OCI-LY7 (cell line): ENCODE measurements at regions not wholly inside any gene's neighbourhood (a gene's known extent, or its start where the extent isn't known, plus 50 kb on each side); places are given as distances from the start of the nearest gene placed in this dataset.

Experiments
- BruUV-seq: library from RNA; stranded (reverse); fragments of 400-500 nt; replicated peaks from 2 replicates; lab custom pipeline; 2021; lab: Mats Ljungman, UMichigan
- CTCF ChIA-PET: fragments of 300-600 bp; sonication (Branson Sonifier 250); formaldehyde crosslinking; loops from one replicate; lab custom pipeline; 2022; ENCODE audit warnings: antibody characterized with exemption; ENCODE audit not compliant: unreplicated experiment; lab: Charles Lee
- POLR2A ChIA-PET: fragments of 300-600 bp; sonication (Branson Sonifier 250); formaldehyde crosslinking; loops from one replicate; lab custom pipeline; 2022; ENCODE audit warnings: antibody characterized with exemption; lab: Charles Lee
- DNase-seq: peaks from one replicate; pipeline ENCODE4 v3.0.0-alpha.2; 2015; ENCODE audit warnings: low spot score
- H2AFZ ChIP-seq: fragments of 200-600 bp; sonication (generic), shearing (Covaris generic); 2 replicates; pipeline ENCODE4 v1.6.1; 2014; ENCODE audit warnings: mild to moderate bottlenecking, antibody characterized with exemption, low read length, moderate library complexity
- H3K27ac ChIP-seq: fragments of 200-600 bp; sonication (generic); 2 replicates; pipeline ENCODE4 v1.5.1; 2014; ENCODE audit warnings: mixed run types, low read depth, mild to moderate bottlenecking, moderate library complexity, low read length, inconsistent platforms; ENCODE audit not compliant: poor library complexity, severe bottlenecking
- H3K36me3 ChIP-seq: fragments of 200-600 bp; sonication (generic); 2 replicates; pipeline ENCODE4 v1.6.1; 2014; ENCODE audit warnings: mild to moderate bottlenecking, antibody characterized with exemption, low read length, moderate library complexity, mixed read lengths; ENCODE audit not compliant: insufficient read depth
- H3K4me1 ChIP-seq: fragments of 200-600 bp; sonication (generic); 2 replicates; pipeline ENCODE4 v1.5.1; 2014; ENCODE audit warnings: mild to moderate bottlenecking, low read length; ENCODE audit not compliant: insufficient read depth, poor library complexity, severe bottlenecking
- H3K4me2 ChIP-seq: fragments of 200-600 bp; sonication (generic); 2 replicates; pipeline ENCODE4 v1.6.1; 2014; ENCODE audit warnings: mild to moderate bottlenecking, low read length
- H3K4me3 ChIP-seq: fragments of 200-600 bp; sonication (generic); 2 replicates; pipeline ENCODE4 v1.5.1; 2014; ENCODE audit warnings: mild to moderate bottlenecking, low read depth, low read length; ENCODE audit not compliant: poor library complexity, severe bottlenecking
- H3K79me2 ChIP-seq: fragments of 200-600 bp; sonication (generic); 2 replicates; pipeline ENCODE4 v1.6.1; 2016; ENCODE audit warnings: low read depth, mild to moderate bottlenecking, low read length, moderate library complexity, mixed read lengths; ENCODE audit not compliant: insufficient read depth
- H3K9me2 ChIP-seq: fragments of 200-600 bp; sonication (generic); 2 replicates; pipeline ENCODE4 v1.6.1; 2016; ENCODE audit warnings: mild to moderate bottlenecking, low read length, mixed read lengths; ENCODE audit not compliant: insufficient read depth
- H3K9me3 ChIP-seq: fragments of 200-600 bp; sonication (generic); 2 replicates; pipeline ENCODE4 v1.6.1; 2014; ENCODE audit warnings: mild to moderate bottlenecking, mixed run types, low read length, mixed read lengths
- H4K20me1 ChIP-seq: fragments of 200-600 bp; sonication (generic); 2 replicates; pipeline ENCODE4 v1.6.1; 2014; ENCODE audit warnings: mild to moderate bottlenecking, antibody characterized with exemption, low read length, moderate library complexity, mixed read lengths; ENCODE audit not compliant: insufficient read depth
- CTCF ChIP-seq: fragments of 200-600 bp; sonication (generic); conservative IDR thresholded peaks from 2 replicates; pipeline ENCODE4 v1.5.1; 2014; ENCODE audit warnings: mild to moderate bottlenecking, antibody characterized with exemption, low read length, moderate library complexity, mixed read lengths
- EZH2phosphoT487 ChIP-seq: fragments of 200-600 bp; sonication (generic); IDR thresholded peaks from 2 replicates; pipeline ENCODE4 v1.6.1; 2018; ENCODE audit warnings: low read depth, borderline replicate concordance, mild to moderate bottlenecking, mixed run types, antibody characterized with exemption, low read length, moderate library complexity, mixed read lengths
- intact Hi-C: fragments of 100-400 bp; cut with micrococcal nuclease; formaldehyde crosslinking; loops from one replicate; pipeline ENCODE4 v1.10.0; 2022; ENCODE audit not compliant: unreplicated experiment

GRCh38 chr2:22673529-22673928, 711.5 kb upstream of the KLHL29 start:
- no peaks in the 10 kb centered on the region for H3K36me3 ChIP-seq

GRCh38 chr2:22683914-22684313, 701.1 kb upstream of the KLHL29 start:
- no peaks in the 10 kb centered on the region for H4K20me1 ChIP-seq
- no peaks in the 10 kb centered on the region for H3K9me3 ChIP-seq
- H2AFZ ChIP-seq, result no peak overlapping the region
- H3K27ac ChIP-seq, result no peak overlapping the region
- POLR2A ChIA-PET, result interaction anchor here (0.5 kb wide), 1 partner anchor 12 kb away, joined by 12 read pairs; no protein-coding TSS in a partner anchor
- H3K4me1 ChIP-seq, result no peaks in the 10 kb centered on the region
- no TSS peak for BruUV-seq
- no peak for TF ChIP-seq CTCF
- TF ChIP-seq EZH2phosphoT487, result no peak
- CTCF ChIA-PET, result no interaction called here
- H3K4me3 ChIP-seq, result no peak overlapping the region
- intact Hi-C loops, result no loop called here
- H3K4me2 ChIP-seq, result no peak overlapping the region
- H3K9me2 ChIP-seq, result no peaks in the 10 kb centered on the region
- DNase-seq, result no peak
- H3K36me3 ChIP-seq, result no peaks in the 10 kb centered on the region
- no peaks in the 10 kb centered on the region for H3K79me2 ChIP-seq

More at GRCh38 chr2:22673529-22673928, 711.5 kb upstream of the KLHL29 start:
- no TSS peak for BruUV-seq
- Histone ChIP-seq H3K4me3 (no peak overlapping the region), H3K9me2 (no peaks in the 10 kb centered on the region), H2AFZ (no peak overlapping the region), H3K9me3 (no peaks in the 10 kb centered on the region), H3K4me2 (no peak overlapping the region), H4K20me1 (no peaks in the 10 kb centered on the region), H3K79me2 (no peaks in the 10 kb centered on the region), H3K4me1 (no peaks in the 10 kb centered on the region), H3K27ac (no peak overlapping the region)
- TF ChIP-seq CTCF, result no peak
- no peak for TF ChIP-seq EZH2phosphoT487
- ChIA-PET CTCF (no interaction called here), POLR2A (no interaction called here)
- no peak for DNase-seq
- intact Hi-C loops, result no loop called here

- Histone ChIP-seq H3K27ac (no peak overlapping the region), H2AFZ (no peak overlapping the region), H3K36me3 (no peaks in the 10 kb centered on the region), H4K20me1 (no peaks in the 10 kb centered on the region), H3K9me3 (no peaks in the 10 kb centered on the region), H3K9me2 (no peaks in the 10 kb centered on the region), H3K4me3 (no peak overlapping the region), H3K4me2 (no peak overlapping the region), H3K4me1 (no peaks in the 10 kb centered on the region), H3K79me2 (no peaks in the 10 kb centered on the region)
- TF ChIP-seq CTCF (no peak), EZH2phosphoT487 (no peak)
- ChIA-PET POLR2A (no interaction called here), CTCF (no interaction called here)
- intact Hi-C loops, result no loop called here
- no peak for DNase-seq
- BruUV-seq, result no TSS peak
Measured at GRCh38 chr2:22690096-22690495, 694.9 kb upstream of the KLHL29 start.
